ENCODE measurements at regions not wholly inside any gene's neighbourhood (a gene's known extent, or its start where the extent isn't known, plus 50 kb on each side); places are given as distances from the start of the nearest gene placed in this dataset.
"Not testable (repeated sequence)": the region's sequence is repeated elsewhere in the genome, so short reads cannot be mapped to it uniquely, and the experiment has no call there.

GRCh38 chr15:99796940-99797870 is 64.0 kb upstream of the LYSMD4 start:
- in situ Hi-C loops (cut with HindIII; ENCODE audit: low pct_unique_long_range_greater_than_20kb, low sequenced_read_pairs), result not testable (repeated sequence)

DNA sequence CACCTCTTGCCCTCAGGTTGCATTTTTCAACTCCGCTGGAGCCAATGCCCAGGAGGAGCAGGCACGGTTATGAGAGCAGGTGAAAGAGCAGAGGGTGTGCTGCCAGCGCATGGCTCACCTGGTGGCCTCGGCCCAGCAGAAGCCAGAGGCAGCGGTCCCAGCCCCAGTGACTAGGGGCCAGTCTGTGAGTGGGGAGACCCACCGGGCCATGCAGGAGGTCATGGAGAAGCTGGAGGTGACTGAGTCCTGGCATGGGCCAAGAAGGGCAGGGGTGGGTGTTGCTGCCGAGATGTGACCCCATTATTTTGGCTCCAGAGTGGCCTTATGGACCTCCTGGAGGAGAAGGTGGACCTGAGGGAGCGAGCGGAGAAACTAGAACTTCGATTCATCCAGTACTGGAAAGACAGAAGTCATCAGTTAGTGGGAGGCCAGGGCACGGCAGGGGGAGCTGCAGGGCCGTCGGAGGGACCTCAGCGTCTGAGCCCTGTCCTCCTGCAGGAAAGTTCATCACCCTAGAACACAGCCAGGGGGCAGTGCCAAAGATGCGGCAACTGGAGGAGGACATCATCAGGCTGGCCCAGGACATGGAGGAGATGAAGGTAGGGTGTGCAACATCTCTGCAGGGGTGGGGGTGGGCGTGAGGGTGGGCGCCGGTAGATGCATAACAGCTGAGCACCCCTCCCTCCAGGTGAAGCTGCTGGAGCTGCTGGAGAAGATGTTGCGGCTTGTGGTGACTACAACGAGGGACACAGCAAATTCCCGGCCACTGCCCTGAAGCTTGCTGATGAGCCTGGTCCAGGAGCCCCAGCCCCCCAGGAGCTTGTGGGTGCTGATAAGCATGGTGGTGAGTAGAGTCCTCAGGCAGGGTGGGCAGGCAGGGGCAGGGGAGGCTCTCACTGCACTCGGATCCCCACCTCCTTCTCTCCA is 58.9 kb upstream of the LYSMD4 start:
- in situ Hi-C loops (cut with HindIII; ENCODE audit: low pct_unique_long_range_greater_than_20kb, low sequenced_read_pairs), result not testable (repeated sequence)
- DNase-seq (ENCODE audit: low read depth in 1 of 2, low spot score in 1 of 2), result peak in 1 of 2 experiments; percentile 40

More at GRCh38 chr15:99796940-99797870, 64.0 kb upstream of the LYSMD4 start:
- DNase-seq (ENCODE audit: low read depth in 1 of 2, low spot score in 1 of 2), result not testable (repeated sequence)

- peak in 1 of 2 experiments; percentile 24 for DNase-seq (ENCODE audit: low read depth in 1 of 2, low spot score in 1 of 2)
- in situ Hi-C loops (cut with HindIII; ENCODE audit: low pct_unique_long_range_greater_than_20kb, low sequenced_read_pairs), result not testable (repeated sequence)
Observed at GRCh38 chr15:99790751-99791150, 57.5 kb upstream of the LYSMD4 start.

GRCh38 chr15:99788156-99788555 is 54.9 kb upstream of the LYSMD4 start:
- DNase-seq (ENCODE audit: low read depth in 1 of 2, low spot score in 1 of 2), result no peak
- in situ Hi-C loops (cut with HindIII; ENCODE audit: low pct_unique_long_range_greater_than_20kb, low sequenced_read_pairs), result no loop called here

DNA sequence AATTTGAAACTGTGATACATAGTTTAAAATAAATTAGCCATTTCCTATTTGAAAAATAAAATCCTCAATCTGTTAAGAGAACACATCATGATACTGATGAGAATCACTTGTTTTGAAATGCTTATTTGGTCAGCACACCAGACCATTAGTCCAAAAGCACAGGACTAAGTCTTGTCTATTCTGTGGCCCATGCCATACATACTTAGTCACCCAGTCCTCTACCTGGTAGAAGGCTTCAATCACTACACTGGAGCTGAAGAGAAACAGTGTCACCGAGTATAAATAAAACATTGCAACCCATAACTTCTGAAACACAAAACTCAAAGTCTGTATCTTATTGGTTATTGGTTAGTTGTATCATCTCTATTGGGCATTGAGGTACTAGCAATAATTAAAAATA is 51.6 kb upstream of the LYSMD4 start:
- in situ Hi-C loops (cut with HindIII; ENCODE audit: low pct_unique_long_range_greater_than_20kb, low sequenced_read_pairs); DNase-seq (ENCODE audit: low read depth in 1 of 2, low spot score in 1 of 2): not testable (repeated sequence)

More at GRCh38 chr15:99788156-99788555, 54.9 kb upstream of the LYSMD4 start:
- TF ChIP-seq JUND (IDR thresholded peaks at IDR 0.05; ENCODE audit: low read depth), result no peak

- DNase-seq (ENCODE audit: low read depth in 1 of 2, low spot score in 1 of 2); in situ Hi-C loops (cut with HindIII; ENCODE audit: low pct_unique_long_range_greater_than_20kb, low sequenced_read_pairs): not testable (repeated sequence)
Observed at GRCh38 chr15:99783918-99784619, 50.8 kb upstream of the LYSMD4 start.
